GM18861 (cell line): ENCODE measurements at regions not wholly inside any gene's neighbourhood (a gene's known extent, or its start where the extent isn't known, plus 50 kb on each side); places are given as distances from the start of the nearest gene placed in this dataset.
"Not testable (repeated sequence)": the region's sequence is repeated elsewhere in the genome, so short reads cannot be mapped to it uniquely, and the experiment has no call there.

ENCODE experiments used
- ATAC-seq: cut with Tn5 transposase; IDR thresholded peaks from one replicate; pipeline ENCODE4 v1.9.1; 2021; ENCODE audit not compliant: unreplicated experiment

DNA sequence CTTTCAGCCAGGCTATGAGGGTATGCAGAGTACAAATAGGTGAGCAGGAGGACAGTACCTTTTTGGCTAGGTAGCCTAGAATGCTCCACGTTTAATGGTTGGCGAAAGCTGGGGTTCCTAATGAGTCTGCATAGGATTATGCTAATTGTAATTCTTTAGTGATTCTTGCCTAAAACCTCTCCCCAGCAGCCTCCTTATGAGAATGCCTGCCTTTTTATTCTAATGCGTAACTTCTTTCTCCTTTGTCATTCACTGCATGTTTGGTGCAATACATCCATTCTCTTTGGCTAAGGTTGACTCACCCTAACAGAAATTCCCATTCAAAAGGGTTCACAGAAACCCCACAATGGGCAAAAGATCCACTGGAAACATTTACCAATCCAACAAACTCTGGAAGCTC is 752.2 kb downstream of the FSCB start:
- ATAC-seq = no peak

- ATAC-seq = no peak
These were observed 761.3 kb downstream of the FSCB start for GRCh38 chr14:43745746-43746145.

DNA sequence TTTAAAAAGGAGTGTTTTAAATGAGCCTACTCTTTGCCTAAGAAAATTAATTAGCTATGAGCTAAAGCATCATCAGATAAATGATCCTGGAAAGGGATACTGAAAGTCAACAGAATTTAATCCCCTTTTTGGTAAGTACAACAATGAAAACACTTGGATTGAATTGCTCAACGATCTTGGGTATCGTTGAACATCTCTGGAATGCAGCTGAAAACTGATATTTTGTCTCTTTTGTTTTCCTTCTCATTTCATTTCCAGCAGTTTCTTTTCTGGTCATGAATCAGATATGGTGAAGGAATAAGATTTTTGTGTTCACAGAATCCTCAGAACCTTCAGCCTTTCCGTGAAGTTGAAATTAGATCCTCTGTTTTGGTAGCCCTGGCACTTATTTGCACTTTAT is 771.2 kb downstream of the FSCB start:
- ATAC-seq = no peak

DNA sequence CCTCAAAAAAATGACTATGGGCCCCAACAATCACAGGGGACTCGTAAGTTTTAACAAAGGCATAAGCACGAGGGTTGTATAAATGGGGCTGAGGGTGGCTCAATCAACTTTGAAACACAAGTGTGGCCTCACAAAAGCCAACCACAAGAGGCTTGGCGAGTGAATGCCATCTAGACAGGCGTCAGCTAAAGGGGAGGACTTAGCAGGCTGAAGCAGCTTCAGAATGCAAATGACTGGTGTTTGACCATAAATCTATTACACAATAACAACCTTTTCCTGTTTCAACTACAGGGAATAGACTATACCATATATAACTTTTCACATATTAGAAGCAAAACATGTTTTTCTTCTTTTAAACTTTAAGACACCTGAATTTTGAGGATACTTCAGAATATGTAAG is 777.9 kb downstream of the FSCB start:
- ATAC-seq = no peak

GRCh38 chr14:43706900-43707299 is 800.2 kb downstream of the FSCB start:
- no peak for ATAC-seq

DNA sequence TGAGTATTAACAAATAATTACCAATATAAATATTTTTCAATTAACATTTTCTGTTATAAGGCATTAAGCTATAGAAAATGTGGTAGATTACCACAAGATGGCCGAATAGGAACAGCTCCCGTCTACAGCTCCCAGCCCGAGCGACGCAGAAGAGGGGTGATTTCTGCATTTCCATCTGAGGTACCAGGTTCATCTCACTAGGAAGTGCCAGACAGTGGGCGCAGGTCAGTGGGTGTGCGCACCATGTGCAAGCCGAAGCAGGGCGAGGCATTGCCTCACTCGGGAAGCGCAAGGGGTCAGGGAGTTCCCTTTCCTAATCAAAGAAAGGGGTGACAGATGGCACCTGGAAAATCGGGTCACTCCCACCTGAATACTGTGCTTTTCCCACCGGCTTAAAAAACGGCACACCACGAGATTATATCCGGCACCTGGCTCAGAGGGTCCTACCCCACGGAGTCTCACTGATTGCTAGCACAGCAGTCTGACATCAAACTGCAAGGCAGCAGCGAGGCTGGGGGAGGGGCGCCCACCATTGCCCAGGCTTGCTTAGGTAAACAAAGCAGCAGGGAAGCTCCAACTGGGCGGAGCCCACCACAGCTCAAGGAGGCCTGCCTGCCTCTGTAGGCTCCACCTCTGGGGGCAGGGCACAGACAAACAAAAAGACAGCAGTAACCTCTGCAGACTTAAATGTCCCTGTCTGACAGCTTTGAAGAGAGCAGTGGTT is 808.4 kb downstream of the FSCB start:
- ATAC-seq = not testable (repeated sequence)

GRCh38 chr14:43697003-43697402 is 810.1 kb downstream of the FSCB start:
- no peak for ATAC-seq

DNA sequence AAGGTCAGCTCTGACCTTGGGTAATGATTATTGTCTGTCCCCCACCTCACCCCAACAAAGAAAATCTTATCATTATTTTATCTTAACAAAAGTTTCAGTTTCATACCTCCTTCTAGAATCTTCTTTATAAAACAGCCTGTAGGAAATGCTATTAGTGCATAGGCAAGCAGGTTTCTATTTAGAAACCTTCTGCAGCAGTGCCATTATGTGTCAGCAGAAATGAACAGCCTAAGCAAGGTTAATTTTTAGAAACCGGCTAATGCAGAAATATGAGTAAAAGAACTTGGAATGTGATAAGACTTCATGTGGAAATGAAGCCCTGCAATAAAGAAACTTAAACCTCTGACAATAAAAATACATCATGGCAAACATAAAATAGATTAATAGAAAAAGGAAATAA is 814.4 kb downstream of the FSCB start:
- ATAC-seq = no peak

DNA sequence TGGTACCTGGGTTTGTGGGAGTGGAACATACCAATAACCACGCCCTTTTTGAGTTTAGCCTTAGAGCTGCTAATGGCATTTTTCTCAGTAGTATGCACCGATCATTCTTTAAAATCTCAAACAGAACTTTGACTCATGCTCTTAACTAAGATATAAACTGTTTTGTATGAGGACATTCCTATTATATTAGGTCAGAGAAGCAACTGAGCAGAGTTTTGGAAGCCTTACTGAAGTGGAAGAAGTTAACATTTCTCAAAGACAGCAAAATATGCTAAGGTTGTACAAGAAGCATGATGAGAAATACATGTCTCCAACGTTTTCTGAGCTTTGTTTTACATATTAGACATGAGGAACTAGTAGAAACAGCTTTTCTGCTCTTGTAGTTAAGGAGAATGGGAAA is 819.2 kb downstream of the FSCB start:
- no peak for ATAC-seq

DNA sequence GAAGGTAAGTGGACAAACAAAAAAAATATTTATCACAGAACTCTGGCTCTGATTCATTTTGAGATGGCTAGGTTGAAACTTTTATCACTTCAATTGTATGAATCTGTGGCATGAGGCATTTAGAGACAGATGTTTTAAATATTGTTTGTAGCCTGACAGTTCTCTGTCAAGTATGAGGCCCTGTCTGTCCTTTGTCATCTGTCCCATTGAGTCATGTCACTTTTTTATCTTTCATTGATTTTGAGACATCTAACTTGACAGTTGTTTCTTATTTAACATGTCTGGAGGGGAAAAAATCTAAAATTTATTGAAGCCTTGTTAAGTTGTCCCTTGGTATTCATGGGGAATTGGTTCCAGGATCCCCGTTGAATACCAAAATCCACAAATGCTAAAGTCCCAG is 829.5 kb downstream of the FSCB start:
- ATAC-seq = no peak

GRCh38 chr14:43674273-43674672 is 832.8 kb downstream of the FSCB start:
- ATAC-seq = no peak

GRCh38 chr14:43671716-43672485 is 835.2 kb downstream of the FSCB start:
- no peak for ATAC-seq

DNA sequence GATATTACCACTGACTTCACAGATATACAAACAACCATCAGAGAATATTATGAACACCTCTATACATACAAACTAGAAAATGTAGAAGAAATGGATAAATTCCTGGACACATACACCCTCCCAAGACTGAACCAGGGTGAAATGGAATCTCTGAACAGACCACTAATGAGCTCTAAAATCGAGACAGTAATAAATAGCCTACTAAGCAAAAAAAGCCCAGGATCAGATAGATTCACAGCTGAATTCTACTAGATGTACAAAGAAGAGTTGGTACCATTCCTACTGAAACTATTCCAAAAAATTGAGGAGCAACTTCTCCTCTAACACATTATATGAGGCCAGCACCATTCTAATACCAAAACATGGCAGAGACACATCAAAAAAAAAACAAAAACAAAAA is 837.7 kb downstream of the FSCB start:
- ATAC-seq = no peak

- ATAC-seq = no peak
These were observed 841.4 kb downstream of the FSCB start for GRCh38 chr14:43665570-43666267.

DNA sequence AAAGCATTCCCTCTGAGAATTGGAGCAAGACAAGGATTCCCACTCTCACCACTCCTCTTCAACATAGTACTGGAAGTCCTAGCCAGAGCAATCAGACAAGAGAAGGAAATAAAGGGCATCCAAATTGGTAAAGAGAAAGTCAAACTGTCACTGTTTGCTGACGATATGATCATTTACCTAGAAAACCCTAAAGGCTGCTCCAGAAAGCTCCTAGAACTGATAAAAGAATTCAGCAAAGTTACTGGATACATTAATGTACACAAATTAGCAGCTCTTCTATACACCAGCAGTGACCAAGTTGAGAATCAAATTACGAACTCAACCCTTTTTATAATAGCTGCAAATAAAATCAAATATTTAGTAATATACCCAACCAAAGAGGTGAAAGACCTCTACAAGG is 851.9 kb downstream of the FSCB start:
- ATAC-seq = not testable (repeated sequence)

DNA sequence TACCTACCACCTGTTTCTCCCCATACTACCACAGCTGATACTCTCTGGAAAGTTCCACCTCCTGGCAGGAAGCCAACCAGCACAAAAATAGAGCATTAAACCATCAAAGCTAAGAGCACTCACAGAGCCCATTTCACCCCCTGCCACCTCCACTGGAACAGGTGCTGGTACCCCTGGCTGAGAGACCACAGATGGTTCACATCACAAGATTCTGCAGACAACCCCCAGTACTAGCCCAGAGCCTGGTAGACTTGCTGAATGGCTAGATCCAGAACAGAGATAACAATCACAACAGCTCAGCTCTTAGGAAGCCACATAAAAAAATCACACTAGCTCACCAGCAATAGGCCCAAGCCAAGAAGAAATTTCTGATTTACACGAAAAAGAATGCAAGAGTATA is 855.2 kb downstream of the FSCB start:
- no peak for ATAC-seq

DNA sequence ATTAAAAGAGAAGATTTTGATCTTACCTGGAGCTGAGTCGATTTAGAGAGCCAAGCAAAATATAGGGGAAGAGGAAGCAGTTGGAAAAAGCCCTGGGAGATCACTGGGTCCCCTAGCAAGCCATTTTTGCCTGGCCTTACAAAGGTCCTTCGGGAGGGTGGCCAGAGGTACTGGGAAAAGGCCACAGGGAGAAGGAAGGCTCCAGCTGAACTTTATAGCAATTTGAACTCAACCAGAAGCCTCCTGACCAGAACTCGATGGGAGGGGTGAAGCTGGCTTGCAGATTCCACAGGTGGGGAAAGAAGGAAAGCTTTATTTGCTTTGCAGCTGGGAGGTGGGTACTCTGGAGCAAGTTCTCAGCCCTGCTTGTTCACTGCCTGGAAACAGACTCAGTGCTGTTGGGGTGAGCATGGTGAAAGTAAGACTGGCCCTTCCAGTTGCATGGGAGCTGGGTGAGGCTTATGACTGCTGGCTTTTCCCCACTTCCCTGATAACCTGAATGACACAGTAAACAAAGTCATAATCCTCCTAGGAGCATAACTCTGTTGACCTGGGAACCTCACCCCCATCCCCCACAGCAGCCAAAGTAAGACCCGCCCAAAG is 855.8 kb downstream of the FSCB start:
- ATAC-seq = no peak

DNA sequence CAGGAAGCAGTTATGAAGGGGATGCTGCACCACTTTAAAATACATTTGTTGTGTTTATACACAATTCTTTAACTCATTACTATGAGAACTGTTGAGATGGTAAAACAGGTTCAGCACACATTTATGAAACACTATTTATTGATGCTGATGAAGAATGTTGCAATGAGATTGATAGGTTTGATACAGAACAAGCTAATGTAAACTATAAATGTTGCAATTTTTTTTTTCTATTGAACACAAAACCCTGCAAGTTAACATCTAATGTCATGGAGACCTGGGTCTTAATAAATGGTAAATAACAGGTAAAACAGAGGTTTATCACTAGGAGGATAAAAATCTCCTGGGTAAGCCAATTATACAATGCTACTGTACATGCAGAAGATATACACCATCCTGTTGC is 857.6 kb downstream of the FSCB start:
- no peak for ATAC-seq

- ATAC-seq = no peak
These were observed 859.8 kb downstream of the FSCB start for GRCh38 chr14:43647302-43647701.

GRCh38 chr14:43640718-43641267 is 866.3 kb downstream of the FSCB start:
- no peak for ATAC-seq

- no peak for ATAC-seq
These were observed 881.8 kb downstream of the FSCB start for GRCh38 chr14:43625294-43625693.
